ENCODE measurements at regions not wholly inside any gene's neighbourhood (a gene's known extent, or its start where the extent isn't known, plus 50 kb on each side); places are given as distances from the start of the nearest gene placed in this dataset.

DNA sequence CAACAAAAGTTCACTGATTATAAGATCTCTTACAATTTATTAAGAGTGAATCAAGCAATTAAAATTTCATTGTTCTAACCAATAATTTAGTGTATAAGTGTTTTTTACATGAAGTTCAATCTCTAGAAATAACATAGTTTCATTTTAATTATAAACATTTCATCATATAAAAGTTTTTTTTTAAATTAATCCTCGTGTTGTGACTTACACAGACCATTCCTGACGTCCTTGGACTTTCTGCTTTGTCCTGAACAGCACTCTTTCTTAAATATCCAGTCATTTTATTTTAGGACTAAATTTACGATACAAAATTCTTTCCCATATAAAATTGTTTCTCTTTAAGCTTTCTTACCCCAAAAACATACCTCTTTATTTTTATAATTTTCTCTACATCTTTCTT, 841.7 kb upstream of the POU3F4 start:
- no peak overlapping the region for H2AFZ ChIP-seq (ENCODE audit: low read length)
- H3K27me3 ChIP-seq (ENCODE audit: insufficient read depth, low read length), result no peaks in the 10 kb centered on the region
- no peak overlapping the region for H3K4me3 ChIP-seq (ENCODE audit: low read depth, low read length, poor library complexity, severe bottlenecking)
- no peaks in the 10 kb centered on the region for H3F3A ChIP-seq (ENCODE audit: insufficient read depth, low read length)
- TF ChIP-seq EZH2 (IDR thresholded peaks at IDR 0.05; ENCODE audit: borderline replicate concordance, low read length), result no peak
- TF ChIP-seq, protein P1, sequence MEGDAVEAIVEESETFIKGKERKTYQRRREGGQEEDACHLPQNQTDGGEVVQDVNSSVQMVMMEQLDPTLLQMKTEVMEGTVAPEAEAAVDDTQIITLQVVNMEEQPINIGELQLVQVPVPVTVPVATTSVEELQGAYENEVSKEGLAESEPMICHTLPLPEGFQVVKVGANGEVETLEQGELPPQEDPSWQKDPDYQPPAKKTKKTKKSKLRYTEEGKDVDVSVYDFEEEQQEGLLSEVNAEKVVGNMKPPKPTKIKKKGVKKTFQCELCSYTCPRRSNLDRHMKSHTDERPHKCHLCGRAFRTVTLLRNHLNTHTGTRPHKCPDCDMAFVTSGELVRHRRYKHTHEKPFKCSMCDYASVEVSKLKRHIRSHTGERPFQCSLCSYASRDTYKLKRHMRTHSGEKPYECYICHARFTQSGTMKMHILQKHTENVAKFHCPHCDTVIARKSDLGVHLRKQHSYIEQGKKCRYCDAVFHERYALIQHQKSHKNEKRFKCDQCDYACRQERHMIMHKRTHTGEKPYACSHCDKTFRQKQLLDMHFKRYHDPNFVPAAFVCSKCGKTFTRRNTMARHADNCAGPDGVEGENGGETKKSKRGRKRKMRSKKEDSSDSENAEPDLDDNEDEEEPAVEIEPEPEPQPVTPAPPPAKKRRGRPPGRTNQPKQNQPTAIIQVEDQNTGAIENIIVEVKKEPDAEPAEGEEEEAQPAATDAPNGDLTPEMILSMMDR (IDR thresholded peaks at IDR 0.05; ENCODE audit: low read length), result no peak
- no peaks in the 10 kb centered on the region for H3K9me2 ChIP-seq (ENCODE audit: low read depth, low read length)
- H3K9ac ChIP-seq (ENCODE audit: low read length), result no peak overlapping the region
- H4K20me1 ChIP-seq (ENCODE audit: insufficient read depth, low read length), result no peaks in the 10 kb centered on the region
- H3K4me1 ChIP-seq (ENCODE audit: insufficient read depth, low read length, severe bottlenecking), result no peaks in the 10 kb centered on the region
- no peaks in the 10 kb centered on the region for H3K9me3 ChIP-seq (ENCODE audit: low read length)
- H3K79me2 ChIP-seq (ENCODE audit: insufficient read depth, low read length), result no peaks in the 10 kb centered on the region
- no peaks in the 10 kb centered on the region for H3K36me3 ChIP-seq (ENCODE audit: insufficient read depth, low read length)
- no peak overlapping the region for H3K4me2 ChIP-seq (ENCODE audit: low read length)
- H3K27ac ChIP-seq (ENCODE audit: low read depth, low read length, poor library complexity, severe bottlenecking), result no peak overlapping the region

DNA sequence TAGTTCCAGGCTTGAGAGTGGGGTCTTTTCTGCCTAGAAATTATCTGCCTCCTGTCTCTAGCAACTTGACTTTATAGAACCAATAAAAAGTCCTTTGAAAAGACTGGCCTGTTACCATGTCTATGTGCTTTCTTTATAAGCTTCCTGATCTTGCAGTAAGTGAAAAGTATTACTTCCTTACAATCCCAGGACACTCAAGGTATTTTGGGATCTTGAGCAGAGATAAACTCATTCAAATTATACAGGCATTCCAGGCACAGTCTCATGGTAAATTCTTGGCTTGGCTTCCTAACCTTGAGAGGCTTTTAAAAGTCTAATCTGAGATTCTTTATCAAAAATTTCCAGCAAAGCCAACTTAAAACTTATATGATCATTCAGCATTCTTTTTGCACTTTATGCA, 833.0 kb upstream of the POU3F4 start:
- no peak overlapping the region for H2AFZ ChIP-seq (ENCODE audit: low read length)
- H3K9ac ChIP-seq (ENCODE audit: low read length), result no peak overlapping the region
- no peaks in the 10 kb centered on the region for H3F3A ChIP-seq (ENCODE audit: insufficient read depth, low read length)
- H3K9me2 ChIP-seq (ENCODE audit: low read depth, low read length), result no peaks in the 10 kb centered on the region
- no peaks in the 10 kb centered on the region for H3K9me3 ChIP-seq (ENCODE audit: low read length)
- H3K4me2 ChIP-seq (ENCODE audit: low read length), result no peak overlapping the region
- H3K27me3 ChIP-seq (ENCODE audit: insufficient read depth, low read length), result no peaks in the 10 kb centered on the region
- no peak for TF ChIP-seq EZH2 (IDR thresholded peaks at IDR 0.05; ENCODE audit: borderline replicate concordance, low read length)
- TF ChIP-seq, protein P1 (IDR thresholded peaks at IDR 0.05; ENCODE audit: low read length), result no peak
- H3K4me3 ChIP-seq (ENCODE audit: low read depth, low read length, poor library complexity, severe bottlenecking), result no peak overlapping the region
- no peaks in the 10 kb centered on the region for H3K4me1 ChIP-seq (ENCODE audit: insufficient read depth, low read length, severe bottlenecking)
- no peak overlapping the region for H3K27ac ChIP-seq (ENCODE audit: low read depth, low read length, poor library complexity, severe bottlenecking)
- H3K36me3 ChIP-seq (ENCODE audit: insufficient read depth, low read length), result no peaks in the 10 kb centered on the region
- no peaks in the 10 kb centered on the region for H4K20me1 ChIP-seq (ENCODE audit: insufficient read depth, low read length)
- H3K79me2 ChIP-seq (ENCODE audit: insufficient read depth, low read length), result no peaks in the 10 kb centered on the region

DNA sequence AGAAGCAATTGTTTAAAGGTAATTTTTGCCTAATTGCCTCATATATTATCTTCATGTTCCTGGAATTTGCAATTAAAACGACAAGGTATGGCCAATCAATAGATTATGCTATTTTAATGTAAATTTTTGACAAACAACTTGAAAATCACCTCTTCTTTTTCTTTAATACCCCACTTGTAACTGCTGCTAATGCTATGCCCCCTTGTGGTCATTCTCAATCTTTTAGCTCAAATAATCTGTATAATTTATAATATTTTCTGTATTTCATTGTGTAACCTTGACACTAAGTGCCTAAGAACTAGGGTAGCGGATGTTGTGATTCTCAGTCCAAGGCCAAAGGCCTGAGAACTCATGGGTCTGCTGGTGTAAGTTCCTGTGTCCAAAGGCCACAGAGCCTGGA, 831.7 kb upstream of the POU3F4 start:
- no peaks in the 10 kb centered on the region for H3K27me3 ChIP-seq (ENCODE audit: insufficient read depth, low read length)
- H3K9me3 ChIP-seq (ENCODE audit: low read length), result no peaks in the 10 kb centered on the region
- H3K4me3 ChIP-seq (ENCODE audit: low read depth, low read length, poor library complexity, severe bottlenecking), result no peak overlapping the region
- no peaks in the 10 kb centered on the region for H3K36me3 ChIP-seq (ENCODE audit: insufficient read depth, low read length)
- H3K27ac ChIP-seq (ENCODE audit: low read depth, low read length, poor library complexity, severe bottlenecking), result no peak overlapping the region
- no peaks in the 10 kb centered on the region for H3K9me2 ChIP-seq (ENCODE audit: low read depth, low read length)
- H3K79me2 ChIP-seq (ENCODE audit: insufficient read depth, low read length), result no peaks in the 10 kb centered on the region
- TF ChIP-seq, protein P1 (IDR thresholded peaks at IDR 0.05; ENCODE audit: low read length), result peak; percentile 28
- TF ChIP-seq EZH2 (IDR thresholded peaks at IDR 0.05; ENCODE audit: borderline replicate concordance, low read length), result no peak
- H3K4me2 ChIP-seq (ENCODE audit: low read length), result no peak overlapping the region
- no peak overlapping the region for H3K9ac ChIP-seq (ENCODE audit: low read length)
- H3F3A ChIP-seq (ENCODE audit: insufficient read depth, low read length), result no peaks in the 10 kb centered on the region
- no peak overlapping the region for H2AFZ ChIP-seq (ENCODE audit: low read length)
- H3K4me1 ChIP-seq (ENCODE audit: insufficient read depth, low read length, severe bottlenecking), result no peaks in the 10 kb centered on the region
- H4K20me1 ChIP-seq (ENCODE audit: insufficient read depth, low read length), result no peaks in the 10 kb centered on the region
